ENCODE measurements at regions not wholly inside any gene's neighbourhood (a gene's known extent, or its start where the extent isn't known, plus 50 kb on each side); places are given as distances from the start of the nearest gene placed in this dataset.

- no peak for TF ChIP-seq CTCF (IDR thresholded peaks at IDR 0.05; ENCODE audit: low read depth, low read length)
- no peak for TF ChIP-seq POLR2A (IDR thresholded peaks at IDR 0.05; ENCODE audit: extremely low read depth, insufficient read length)
- no peak for TF ChIP-seq MAX (IDR thresholded peaks at IDR 0.05; ENCODE audit: low read depth, low read length)
Observed at GRCh38 chr5:159548517-159548916, 218.2 kb upstream of the IL12B start.
